ENCODE measurements at regions not wholly inside any gene's neighbourhood (a gene's known extent, or its start where the extent isn't known, plus 50 kb on each side); places are given as distances from the start of the nearest gene placed in this dataset.

DNA sequence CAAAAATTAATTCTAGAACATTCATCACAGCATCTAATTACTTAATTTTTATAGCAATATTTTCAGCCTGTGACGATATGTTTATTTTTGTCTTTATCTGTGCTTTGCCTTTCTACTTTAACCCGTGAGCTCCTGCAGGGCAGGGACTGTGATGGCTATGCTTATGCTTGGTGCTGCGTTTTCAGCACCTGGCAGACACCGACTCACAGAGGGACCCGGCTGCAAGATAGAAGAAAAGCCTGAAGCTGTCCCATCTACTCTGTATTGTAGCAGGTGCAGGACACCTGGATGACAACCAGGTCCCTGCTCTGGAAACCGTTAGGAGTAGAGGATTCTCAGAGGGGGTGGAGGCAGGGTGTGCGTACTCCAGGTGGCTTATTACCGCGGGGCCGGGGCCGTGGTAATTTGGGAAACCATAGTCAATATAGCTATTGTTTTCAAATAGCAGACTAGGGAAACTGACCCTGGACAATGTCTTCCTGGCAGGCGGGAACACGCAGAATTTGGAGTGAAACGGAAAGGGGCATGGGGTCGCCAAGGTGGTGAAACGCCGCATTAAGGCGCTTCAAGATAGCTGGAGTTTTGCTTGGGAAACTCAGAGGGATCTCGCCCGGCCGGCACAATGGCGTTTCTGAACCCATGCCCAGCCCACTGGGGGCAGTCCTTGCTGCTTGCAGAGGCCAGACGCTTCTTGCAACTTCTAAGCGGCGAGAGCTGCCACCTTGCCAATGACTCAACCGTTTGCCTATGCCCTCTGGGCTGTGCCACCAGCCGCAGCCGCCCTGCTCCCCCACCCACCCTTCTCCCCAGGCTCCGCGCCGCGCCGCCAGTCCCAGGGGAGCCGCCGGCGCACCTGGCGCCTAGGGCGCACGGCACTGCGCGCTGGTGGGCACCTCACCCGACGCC is 140.1 kb upstream of the PALM2AKAP2 start:
- TF ChIP-seq CTCF (conservative IDR thresholded peaks at IDR 0.05; ENCODE audit: low read depth, low read length): no peak
- Histone ChIP-seq H3K79me2 (ENCODE audit: insufficient read depth, low read depth) (no peaks in the 10 kb centered on the region), H3K9ac (no peak overlapping the region), H3K36me3 (ENCODE audit: insufficient read depth) (no peaks in the 10 kb centered on the region), H2AFZ (ENCODE audit: low read depth) (no peak overlapping the region), H3K4me1 (ENCODE audit: low read depth, poor library complexity, severe bottlenecking) (no peaks in the 10 kb centered on the region), H3K27ac (no peak overlapping the region), H3K27me3 (ENCODE audit: insufficient read depth, low read depth) (no peaks in the 10 kb centered on the region), H4K20me1 (ENCODE audit: insufficient read depth) (no peaks in the 10 kb centered on the region), H3K4me3 (IDR thresholded peaks at IDR 0.05; ENCODE audit: insufficient read depth, low read depth, low read length) (no peak overlapping the region), H3K4me2 (no peak overlapping the region)

DNA sequence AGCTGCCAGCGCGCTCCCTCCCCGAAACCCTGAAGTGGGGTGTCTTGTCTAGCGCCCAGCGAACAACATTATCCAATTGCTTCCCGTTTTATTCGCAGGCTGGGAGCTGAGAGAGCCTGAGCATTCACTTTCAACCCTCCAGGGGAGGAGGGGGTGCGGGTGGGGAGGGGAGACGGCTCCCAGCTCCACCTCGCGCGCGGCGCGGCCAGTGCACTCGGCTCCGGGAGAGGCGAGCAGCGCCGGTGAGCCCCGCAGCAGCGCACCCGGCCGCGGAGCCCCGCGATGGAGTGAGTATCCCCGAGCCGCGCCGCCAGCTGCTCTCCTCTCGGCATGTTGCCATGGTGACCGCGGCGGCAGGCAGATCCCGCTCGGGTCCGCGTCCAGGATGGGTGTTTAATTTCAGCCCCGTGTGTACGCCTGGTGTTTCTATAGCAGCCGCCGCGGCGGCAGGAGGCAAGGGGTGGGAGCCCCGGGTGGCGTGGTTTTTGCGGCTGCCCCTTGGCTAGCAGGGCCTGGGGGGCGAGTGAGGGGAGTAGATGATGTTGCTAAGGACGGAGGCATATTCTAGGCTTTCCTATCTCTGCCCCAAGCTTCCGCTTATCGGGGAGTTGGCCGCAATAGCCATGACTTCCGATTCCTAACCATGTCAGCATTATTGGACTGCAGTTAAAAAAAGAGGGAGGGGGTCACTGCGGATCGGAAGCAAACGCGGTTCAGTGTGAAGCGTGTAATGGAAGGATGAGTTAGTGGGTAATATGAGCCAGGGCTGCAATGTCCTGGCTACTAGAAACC is 139.2 kb upstream of the PALM2AKAP2 start:
- no peak overlapping the region for H3K9ac ChIP-seq
- H3K27ac ChIP-seq: no peak overlapping the region
- no peaks in the 10 kb centered on the region for H3K4me1 ChIP-seq (ENCODE audit: low read depth, poor library complexity, severe bottlenecking)
- no peak overlapping the region for H3K4me2 ChIP-seq
- no peaks in the 10 kb centered on the region for H3K79me2 ChIP-seq (ENCODE audit: insufficient read depth, low read depth)
- TF ChIP-seq CTCF (conservative IDR thresholded peaks at IDR 0.05; ENCODE audit: low read depth, low read length): no peak
- H2AFZ ChIP-seq (ENCODE audit: low read depth): no peak overlapping the region
- H3K27me3 ChIP-seq (ENCODE audit: insufficient read depth, low read depth): no peaks in the 10 kb centered on the region
- no peak overlapping the region for H3K4me3 ChIP-seq (IDR thresholded peaks at IDR 0.05; ENCODE audit: insufficient read depth, low read depth, low read length)
- H4K20me1 ChIP-seq (ENCODE audit: insufficient read depth): no peaks in the 10 kb centered on the region
- H3K36me3 ChIP-seq (ENCODE audit: insufficient read depth): no peaks in the 10 kb centered on the region

GRCh38 chr9:109641372-109641659 is 138.7 kb upstream of the PALM2AKAP2 start:
- Histone ChIP-seq H3K36me3 (ENCODE audit: insufficient read depth) (no peaks in the 10 kb centered on the region), H2AFZ (ENCODE audit: low read depth) (no peak overlapping the region), H3K4me3 (IDR thresholded peaks at IDR 0.05; ENCODE audit: insufficient read depth, low read depth, low read length) (no peak overlapping the region), H3K79me2 (ENCODE audit: insufficient read depth, low read depth) (no peaks in the 10 kb centered on the region), H3K27ac (no peak overlapping the region), H3K27me3 (ENCODE audit: insufficient read depth, low read depth) (no peaks in the 10 kb centered on the region), H4K20me1 (ENCODE audit: insufficient read depth) (no peaks in the 10 kb centered on the region), H3K4me2 (no peak overlapping the region), H3K4me1 (ENCODE audit: low read depth, poor library complexity, severe bottlenecking) (no peaks in the 10 kb centered on the region), H3K9ac (no peak overlapping the region)
- no peak for TF ChIP-seq CTCF (conservative IDR thresholded peaks at IDR 0.05; ENCODE audit: low read depth, low read length)

GRCh38 chr9:109652112-109652511 is 127.9 kb upstream of the PALM2AKAP2 start:
- H3K27me3 ChIP-seq (ENCODE audit: insufficient read depth, low read depth): no peaks in the 10 kb centered on the region
- H4K20me1 ChIP-seq (ENCODE audit: insufficient read depth): no peaks in the 10 kb centered on the region
- TF ChIP-seq CTCF (conservative IDR thresholded peaks at IDR 0.05; ENCODE audit: low read depth, low read length): no peak
- H3K4me3 ChIP-seq (IDR thresholded peaks at IDR 0.05; ENCODE audit: insufficient read depth, low read depth, low read length): no peak overlapping the region
- H3K36me3 ChIP-seq (ENCODE audit: insufficient read depth): no peaks in the 10 kb centered on the region
- H3K79me2 ChIP-seq (ENCODE audit: insufficient read depth, low read depth): no peaks in the 10 kb centered on the region
- H2AFZ ChIP-seq (ENCODE audit: low read depth): no peak overlapping the region
- H3K4me2 ChIP-seq: no peak overlapping the region
- no peak overlapping the region for H3K27ac ChIP-seq
- H3K4me1 ChIP-seq (ENCODE audit: low read depth, poor library complexity, severe bottlenecking): no peaks in the 10 kb centered on the region
- H3K9ac ChIP-seq: no peak overlapping the region
